OCI-LY1 (cell line): ENCODE measurements at regions not wholly inside any gene's neighbourhood (a gene's known extent, or its start where the extent isn't known, plus 50 kb on each side); places are given as distances from the start of the nearest gene placed in this dataset.

ENCODE experiments used
- H2AFZ ChIP-seq: fragments of 200-600 bp; sonication (generic), shearing (Covaris generic); 2 replicates; pipeline ENCODE4 v1.6.0; 2014; ENCODE audit warnings: antibody characterized with exemption, mild to moderate bottlenecking, low read length
- H3F3A ChIP-seq: fragments of 200-600 bp; sonication (generic), shearing (Covaris generic); 2 replicates; pipeline ENCODE4 v1.6.0; 2014; ENCODE audit warnings: mild to moderate bottlenecking, antibody characterized with exemption, low read length, moderate library complexity; ENCODE audit not compliant: insufficient read depth
- H3K27ac ChIP-seq: fragments of 200-600 bp; sonication (generic); 2 replicates; pipeline ENCODE4 v1.5.1; 2014; ENCODE audit warnings: low read length, mixed run types, mild to moderate bottlenecking, low read depth; ENCODE audit not compliant: poor library complexity, severe bottlenecking
- H3K27me3 ChIP-seq: fragments of 200-600 bp; sonication (generic); 2 replicates; pipeline ENCODE4 v1.6.0; 2014; ENCODE audit warnings: antibody characterized with exemption, mild to moderate bottlenecking, low read length, moderate library complexity; ENCODE audit not compliant: insufficient read depth
- H3K36me3 ChIP-seq: fragments of 200-600 bp; sonication (generic); 2 replicates; pipeline ENCODE4 v1.6.1; 2014; ENCODE audit warnings: mild to moderate bottlenecking, antibody characterized with exemption, low read length, moderate library complexity, mixed read lengths; ENCODE audit not compliant: insufficient read depth
- H3K4me1 ChIP-seq: fragments of 200-600 bp; sonication (generic); 2 replicates; pipeline ENCODE4 v1.5.1; 2014; ENCODE audit warnings: mild to moderate bottlenecking, low read length, moderate library complexity; ENCODE audit not compliant: insufficient read depth, severe bottlenecking
- H3K4me2 ChIP-seq: fragments of 200-600 bp; sonication (generic), shearing (Covaris generic); 2 replicates; pipeline ENCODE4 v1.6.1; 2014; ENCODE audit warnings: low read length
- H3K4me3 ChIP-seq: fragments of 200-600 bp; sonication (generic); 2 replicates; pipeline ENCODE4 v1.5.1; 2014; ENCODE audit warnings: low read length, low read depth, mild to moderate bottlenecking, mixed read lengths; ENCODE audit not compliant: poor library complexity, severe bottlenecking
- H3K79me2 ChIP-seq: fragments of 200-600 bp; shearing (Covaris generic); 2 replicates; pipeline ENCODE4 v1.6.1; 2016; ENCODE audit warnings: mixed run types, low read length, mixed read lengths; ENCODE audit not compliant: insufficient read depth
- H3K9ac ChIP-seq: fragments of 200-600 bp; sonication (generic), shearing (Covaris generic); 2 replicates; pipeline ENCODE4 v1.6.1; 2014; ENCODE audit warnings: mild to moderate bottlenecking, low read length, mixed read lengths
- H3K9me2 ChIP-seq: fragments of 200-600 bp; sonication (generic), shearing (Covaris generic); 2 replicates; pipeline ENCODE4 v1.6.1; 2014; ENCODE audit warnings: low read depth, mild to moderate bottlenecking, low read length, mixed read lengths
- H3K9me3 ChIP-seq: fragments of 200-600 bp; shearing (Covaris generic); 2 replicates; pipeline ENCODE4 v1.6.1; 2014; ENCODE audit warnings: low read length, mixed read lengths
- H4K20me1 ChIP-seq: fragments of 200-600 bp; sonication (generic), shearing (Covaris generic); 2 replicates; pipeline ENCODE4 v1.6.0; 2016; ENCODE audit warnings: mild to moderate bottlenecking, low read length; ENCODE audit not compliant: insufficient read depth
- EZH2 ChIP-seq: fragments of 200-600 bp; sonication (generic), shearing (Covaris generic); IDR thresholded peaks from 2 replicates; pipeline ENCODE4 v1.8.0; 2017; ENCODE audit warnings: borderline replicate concordance, mixed run types, mild to moderate bottlenecking, antibody characterized with exemption, low read length, moderate library complexity, mixed read lengths
- TF ChIP-seq, protein P1 (sequence below): fragments of 200-600 bp; sonication (generic), shearing (Covaris generic); IDR thresholded peaks from 2 replicates; pipeline ENCODE4 v1.5.1; 2017; ENCODE audit warnings: mild to moderate bottlenecking, antibody characterized with exemption, low read length, moderate library complexity, mixed read lengths

DNA sequence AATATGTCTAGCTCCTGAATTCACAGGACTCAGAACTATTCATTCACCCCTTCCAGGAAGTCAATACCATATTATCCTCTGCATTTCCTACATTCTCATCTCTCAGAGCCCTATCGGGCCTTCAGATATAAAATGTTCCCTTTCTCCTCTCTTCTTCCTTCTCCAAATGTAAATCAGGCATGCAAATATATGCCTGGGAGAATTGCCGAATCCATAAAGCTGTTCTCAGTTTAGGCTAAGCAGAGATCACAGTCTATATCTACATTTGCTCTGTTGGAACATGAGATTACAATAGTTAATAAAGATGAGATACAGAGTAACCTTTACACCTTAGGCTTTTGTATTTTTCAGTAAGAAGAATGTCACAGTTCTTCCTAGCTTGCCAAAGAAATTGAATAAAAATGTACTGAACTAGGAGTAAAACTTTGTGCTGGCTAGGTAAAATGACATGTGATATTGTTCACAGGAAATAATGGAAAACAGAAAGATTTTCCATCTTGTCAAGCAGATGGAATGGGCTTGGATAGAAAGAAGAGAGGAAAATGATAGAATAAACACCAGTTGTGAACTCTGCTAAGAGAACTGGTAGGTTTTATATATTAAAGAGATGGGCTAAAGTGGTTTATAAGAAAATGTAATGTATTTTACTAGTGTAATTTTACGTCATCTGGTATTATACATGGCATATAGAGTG is 161.5 kb downstream of the NRIP1 start:
- Histone ChIP-seq H3K79me2 (no peaks in the 10 kb centered on the region), H3K4me1 (no peaks in the 10 kb centered on the region), H3K36me3 (no peaks in the 10 kb centered on the region), H3K4me3 (no peak overlapping the region), H3K9me2 (no peaks in the 10 kb centered on the region), H2AFZ (no peak overlapping the region), H3F3A (no peaks in the 10 kb centered on the region), H3K9me3 (no peaks in the 10 kb centered on the region), H3K4me2 (no peak overlapping the region), H4K20me1 (no peaks in the 10 kb centered on the region), H3K27me3 (no peaks in the 10 kb centered on the region), H3K9ac (no peak overlapping the region), H3K27ac (no peak overlapping the region)
- TF ChIP-seq, protein P1, sequence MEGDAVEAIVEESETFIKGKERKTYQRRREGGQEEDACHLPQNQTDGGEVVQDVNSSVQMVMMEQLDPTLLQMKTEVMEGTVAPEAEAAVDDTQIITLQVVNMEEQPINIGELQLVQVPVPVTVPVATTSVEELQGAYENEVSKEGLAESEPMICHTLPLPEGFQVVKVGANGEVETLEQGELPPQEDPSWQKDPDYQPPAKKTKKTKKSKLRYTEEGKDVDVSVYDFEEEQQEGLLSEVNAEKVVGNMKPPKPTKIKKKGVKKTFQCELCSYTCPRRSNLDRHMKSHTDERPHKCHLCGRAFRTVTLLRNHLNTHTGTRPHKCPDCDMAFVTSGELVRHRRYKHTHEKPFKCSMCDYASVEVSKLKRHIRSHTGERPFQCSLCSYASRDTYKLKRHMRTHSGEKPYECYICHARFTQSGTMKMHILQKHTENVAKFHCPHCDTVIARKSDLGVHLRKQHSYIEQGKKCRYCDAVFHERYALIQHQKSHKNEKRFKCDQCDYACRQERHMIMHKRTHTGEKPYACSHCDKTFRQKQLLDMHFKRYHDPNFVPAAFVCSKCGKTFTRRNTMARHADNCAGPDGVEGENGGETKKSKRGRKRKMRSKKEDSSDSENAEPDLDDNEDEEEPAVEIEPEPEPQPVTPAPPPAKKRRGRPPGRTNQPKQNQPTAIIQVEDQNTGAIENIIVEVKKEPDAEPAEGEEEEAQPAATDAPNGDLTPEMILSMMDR, result no peak
- no peak for TF ChIP-seq EZH2

DNA sequence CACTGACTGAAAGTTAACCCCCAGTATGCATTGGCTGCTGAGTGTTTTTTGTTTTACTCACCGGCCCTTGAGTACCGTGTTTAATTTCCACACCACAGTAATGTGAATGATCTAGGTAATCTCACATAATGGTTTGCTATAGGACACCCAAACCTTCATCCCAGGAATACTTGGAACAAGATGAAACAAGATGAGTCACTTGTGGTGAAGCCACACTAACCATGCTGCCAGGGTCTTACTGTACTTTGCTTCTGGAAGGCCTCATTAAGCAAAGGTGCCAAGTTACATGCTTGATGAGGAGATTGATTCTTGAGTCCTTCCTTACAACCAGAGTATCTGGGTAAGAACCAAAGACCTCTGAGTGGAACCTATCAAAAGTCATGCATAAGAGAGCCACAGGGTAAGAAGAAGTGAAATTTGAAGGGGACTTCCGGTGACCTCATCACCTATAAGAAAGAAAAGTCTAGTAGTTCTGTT is 163.3 kb downstream of the NRIP1 start:
- no peaks in the 10 kb centered on the region for H4K20me1 ChIP-seq
- no peak overlapping the region for H3K4me2 ChIP-seq
- H3K4me1 ChIP-seq, result no peaks in the 10 kb centered on the region
- H3K9ac ChIP-seq, result no peak overlapping the region
- H3K36me3 ChIP-seq, result no peaks in the 10 kb centered on the region
- H3K4me3 ChIP-seq, result no peak overlapping the region
- H2AFZ ChIP-seq, result no peak overlapping the region
- H3K9me3 ChIP-seq, result no peaks in the 10 kb centered on the region
- no peaks in the 10 kb centered on the region for H3F3A ChIP-seq
- TF ChIP-seq, protein P1, result no peak
- TF ChIP-seq EZH2, result no peak
- no peak overlapping the region for H3K27ac ChIP-seq
- H3K27me3 ChIP-seq, result no peaks in the 10 kb centered on the region
- H3K79me2 ChIP-seq, result no peaks in the 10 kb centered on the region
- H3K9me2 ChIP-seq, result no peaks in the 10 kb centered on the region

DNA sequence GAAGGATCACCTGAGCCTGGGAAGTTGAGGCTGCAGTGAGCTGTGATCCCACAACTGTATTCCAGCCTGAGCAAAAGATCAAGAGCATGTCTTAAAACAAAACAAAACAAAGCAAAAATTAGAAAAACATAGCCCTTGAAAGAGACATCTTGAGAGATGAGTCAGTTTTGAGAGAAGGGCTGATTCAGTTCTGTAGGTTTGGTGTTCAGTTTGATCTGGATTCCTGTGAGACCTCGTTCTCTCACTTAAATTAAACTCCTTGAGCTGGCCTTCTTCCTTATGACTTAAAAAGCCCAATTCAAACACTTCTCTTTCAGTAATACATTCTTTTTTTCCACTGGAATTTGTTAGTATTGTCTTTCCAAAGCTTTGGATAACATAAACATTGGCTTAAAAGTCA is 164.2 kb downstream of the NRIP1 start:
- no peaks in the 10 kb centered on the region for H3K4me1 ChIP-seq
- H3K79me2 ChIP-seq, result no peaks in the 10 kb centered on the region
- H4K20me1 ChIP-seq, result no peaks in the 10 kb centered on the region
- H3K36me3 ChIP-seq, result no peaks in the 10 kb centered on the region
- H3K4me3 ChIP-seq, result no peak overlapping the region
- no peaks in the 10 kb centered on the region for H3F3A ChIP-seq
- H3K27ac ChIP-seq, result no peak overlapping the region
- no peak overlapping the region for H2AFZ ChIP-seq
- H3K9ac ChIP-seq, result no peak overlapping the region
- no peak for TF ChIP-seq EZH2
- TF ChIP-seq, protein P1, result no peak
- H3K9me3 ChIP-seq, result no peaks in the 10 kb centered on the region
- H3K9me2 ChIP-seq, result no peaks in the 10 kb centered on the region
- no peaks in the 10 kb centered on the region for H3K27me3 ChIP-seq
- H3K4me2 ChIP-seq, result no peak overlapping the region
